ENCODE measurements at regions not wholly inside any gene's neighbourhood (a gene's known extent, or its start where the extent isn't known, plus 50 kb on each side); places are given as distances from the start of the nearest gene placed in this dataset.

DNA sequence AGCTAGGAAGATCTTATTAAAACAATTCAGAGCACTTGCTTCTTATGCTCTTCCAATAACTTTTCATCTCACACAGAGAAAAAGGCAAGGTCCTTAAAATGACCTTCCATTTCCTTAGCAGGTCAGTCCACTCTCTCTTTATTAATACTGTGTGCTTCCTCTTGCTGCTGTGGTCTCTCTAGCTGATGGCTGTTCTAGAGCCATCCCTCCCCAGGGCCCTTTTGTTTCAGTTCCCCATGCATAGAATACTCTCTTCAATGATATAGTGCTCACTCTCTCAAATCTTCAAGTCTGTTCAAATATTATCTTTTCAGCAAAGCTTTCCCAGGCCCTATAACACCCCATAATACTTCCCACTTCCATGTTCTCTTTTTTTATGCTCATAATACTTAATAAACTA, 469.3 kb downstream of the METTL4 start (continued):
- TF ChIP-seq, protein P1, sequence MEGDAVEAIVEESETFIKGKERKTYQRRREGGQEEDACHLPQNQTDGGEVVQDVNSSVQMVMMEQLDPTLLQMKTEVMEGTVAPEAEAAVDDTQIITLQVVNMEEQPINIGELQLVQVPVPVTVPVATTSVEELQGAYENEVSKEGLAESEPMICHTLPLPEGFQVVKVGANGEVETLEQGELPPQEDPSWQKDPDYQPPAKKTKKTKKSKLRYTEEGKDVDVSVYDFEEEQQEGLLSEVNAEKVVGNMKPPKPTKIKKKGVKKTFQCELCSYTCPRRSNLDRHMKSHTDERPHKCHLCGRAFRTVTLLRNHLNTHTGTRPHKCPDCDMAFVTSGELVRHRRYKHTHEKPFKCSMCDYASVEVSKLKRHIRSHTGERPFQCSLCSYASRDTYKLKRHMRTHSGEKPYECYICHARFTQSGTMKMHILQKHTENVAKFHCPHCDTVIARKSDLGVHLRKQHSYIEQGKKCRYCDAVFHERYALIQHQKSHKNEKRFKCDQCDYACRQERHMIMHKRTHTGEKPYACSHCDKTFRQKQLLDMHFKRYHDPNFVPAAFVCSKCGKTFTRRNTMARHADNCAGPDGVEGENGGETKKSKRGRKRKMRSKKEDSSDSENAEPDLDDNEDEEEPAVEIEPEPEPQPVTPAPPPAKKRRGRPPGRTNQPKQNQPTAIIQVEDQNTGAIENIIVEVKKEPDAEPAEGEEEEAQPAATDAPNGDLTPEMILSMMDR (IDR thresholded peaks at IDR 0.05 in 2 of 3, conservative IDR thresholded peaks at IDR 0.05 in 1 of 3; ENCODE audit: borderline replicate concordance in 1 of 3, insufficient read depth in 1 of 3, low read depth in 2 of 3, low read length in 2 of 3), result no peak

DNA sequence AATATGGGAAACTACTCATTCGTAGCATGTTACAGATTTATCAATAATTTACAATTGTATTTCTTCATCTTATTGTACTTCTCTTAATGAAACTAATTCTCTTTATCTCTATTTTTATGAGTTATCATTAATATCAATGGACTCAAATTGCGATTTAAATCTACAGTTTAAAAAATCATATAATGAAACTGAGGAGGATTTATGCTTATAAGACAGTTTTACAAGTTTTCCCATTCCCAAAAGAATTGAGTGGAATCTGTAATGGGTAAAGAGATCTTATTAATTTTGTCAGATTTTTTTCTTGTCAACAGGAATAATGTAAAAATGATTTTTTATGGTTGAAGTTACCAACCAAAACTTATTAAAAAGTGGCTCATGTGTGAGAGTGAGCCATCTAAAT, 468.0 kb downstream of the METTL4 start:
- intact Hi-C loops (cut with micrococcal nuclease), result no loop called here
- no peaks in the 10 kb centered on the region for H3K9me2 ChIP-seq (ENCODE audit: insufficient read depth)
- DNase-seq (ENCODE audit: low read depth, low spot score), result no peak
- H3K27ac ChIP-seq (ENCODE audit: low read depth, low read length), result no peak overlapping the region
- no peaks in the 10 kb centered on the region for H3K9me3 ChIP-seq (ENCODE audit: control insufficient read depth in 1 of 2, insufficient read depth in 1 of 2, low read depth in 1 of 2, low read length in 2 of 2)
- ChIA-PET POLR2A (no interaction called here), RAD21 (ENCODE audit: low non-redundant PET in 1 of 2, low total read pairs in 2 of 2, uncharacterized antibody in 2 of 2, unreplicated experiment in 2 of 2) (no interaction called here), CTCF (interaction anchor here (1.8 kb wide), 1 partner anchor 10 kb away, joined by 23 read pairs; no protein-coding TSS in a partner anchor)
- H3K4me2 ChIP-seq (ENCODE audit: low read length), result no peak overlapping the region
- TF ChIP-seq, protein P2, sequence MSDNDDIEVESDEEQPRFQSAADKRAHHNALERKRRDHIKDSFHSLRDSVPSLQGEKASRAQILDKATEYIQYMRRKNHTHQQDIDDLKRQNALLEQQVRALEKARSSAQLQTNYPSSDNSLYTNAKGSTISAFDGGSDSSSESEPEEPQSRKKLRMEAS (IDR thresholded peaks at IDR 0.05), result no peak
- TF ChIP-seq SRF (IDR thresholded peaks at IDR 0.05; ENCODE audit: low read depth), result no peak
- TF ChIP-seq JUND (IDR thresholded peaks at IDR 0.05), result no peak
- no peak for TF ChIP-seq FOSL1 (IDR thresholded peaks at IDR 0.05; ENCODE audit: low read depth)
- TF ChIP-seq, protein P3, sequence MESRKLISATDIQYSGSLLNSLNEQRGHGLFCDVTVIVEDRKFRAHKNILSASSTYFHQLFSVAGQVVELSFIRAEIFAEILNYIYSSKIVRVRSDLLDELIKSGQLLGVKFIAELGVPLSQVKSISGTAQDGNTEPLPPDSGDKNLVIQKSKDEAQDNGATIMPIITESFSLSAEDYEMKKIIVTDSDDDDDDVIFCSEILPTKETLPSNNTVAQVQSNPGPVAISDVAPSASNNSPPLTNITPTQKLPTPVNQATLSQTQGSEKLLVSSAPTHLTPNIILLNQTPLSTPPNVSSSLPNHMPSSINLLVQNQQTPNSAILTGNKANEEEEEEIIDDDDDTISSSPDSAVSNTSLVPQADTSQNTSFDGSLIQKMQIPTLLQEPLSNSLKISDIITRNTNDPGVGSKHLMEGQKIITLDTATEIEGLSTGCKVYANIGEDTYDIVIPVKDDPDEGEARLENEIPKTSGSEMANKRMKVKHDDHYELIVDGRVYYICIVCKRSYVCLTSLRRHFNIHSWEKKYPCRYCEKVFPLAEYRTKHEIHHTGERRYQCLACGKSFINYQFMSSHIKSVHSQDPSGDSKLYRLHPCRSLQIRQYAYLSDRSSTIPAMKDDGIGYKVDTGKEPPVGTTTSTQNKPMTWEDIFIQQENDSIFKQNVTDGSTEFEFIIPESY (IDR thresholded peaks at IDR 0.05; ENCODE audit: extremely low read depth, insufficient replicate concordance, low read length), result no peak
- no peak for TF ChIP-seq CBX3 (IDR thresholded peaks at IDR 0.05; ENCODE audit: low read depth)
- no peak for TF ChIP-seq ELF1 (IDR thresholded peaks at IDR 0.05; ENCODE audit: borderline replicate concordance, low read depth)
- TF ChIP-seq, protein P1 (IDR thresholded peaks at IDR 0.05 in 2 of 3, conservative IDR thresholded peaks at IDR 0.05 in 1 of 3; ENCODE audit: borderline replicate concordance in 1 of 3, insufficient read depth in 1 of 3, low read depth in 2 of 3, low read length in 2 of 3), result no peak
- TF ChIP-seq SP1 (IDR thresholded peaks at IDR 0.05; ENCODE audit: low read depth), result no peak
- no peak for TF ChIP-seq YY1 (IDR thresholded peaks at IDR 0.05; ENCODE audit: extremely low read depth, insufficient replicate concordance, low read depth, low read length)
- H2AFZ ChIP-seq (ENCODE audit: low read depth, low read length, poor library complexity, severe bottlenecking), result no peak overlapping the region
- no TSS peak for BruUV-seq (replicated peaks)
- H3K36me3 ChIP-seq (ENCODE audit: control insufficient read depth in 1 of 2, insufficient read depth in 2 of 2, low read length in 2 of 2), result no peaks in the 10 kb centered on the region
- no peak overlapping the region for H3K4me3 ChIP-seq (replicated peaks in 1 of 2; ENCODE audit: low read depth in 1 of 2, low read length in 2 of 2)
- no peak overlapping the region for H3K9ac ChIP-seq (ENCODE audit: low read length)
- no peak for ATAC-seq
- no peaks in the 10 kb centered on the region for H3K27me3 ChIP-seq (ENCODE audit: insufficient read depth, low read length)
- no peaks in the 10 kb centered on the region for H3K4me1 ChIP-seq (ENCODE audit: control insufficient read depth in 1 of 2, insufficient read depth in 2 of 2, low read length in 2 of 2)
- H4K20me1 ChIP-seq (ENCODE audit: insufficient read depth), result no peaks in the 10 kb centered on the region
- H3K79me2 ChIP-seq (ENCODE audit: insufficient read depth, low read length), result no peaks in the 10 kb centered on the region
